H9 (cell line): ENCODE measurements at regions not wholly inside any gene's neighbourhood (a gene's known extent, or its start where the extent isn't known, plus 50 kb on each side); places are given as distances from the start of the nearest gene placed in this dataset.

Experiments
- DNase-seq: peaks from one replicate; pipeline ENCODE4 v3.0.0-alpha.2; 2017
- H2AFZ ChIP-seq: one replicate; pipeline ENCODE4 v1.6.1; 2013; ENCODE audit warnings: mild to moderate bottlenecking, low read length, control low read depth, moderate library complexity
- H2AK5ac ChIP-seq: 2 replicates; pipeline ENCODE4 v1.6.1; 2013; ENCODE audit warnings: low read length, control low read depth, mixed read lengths; ENCODE audit not compliant: insufficient read length
- H2BK120ac ChIP-seq: one replicate; pipeline ENCODE4 v1.6.1; 2013; ENCODE audit warnings: low read depth, mild to moderate bottlenecking, low read length, control low read depth, inconsistent platforms; ENCODE audit not compliant: poor library complexity, severe bottlenecking
- H2BK12ac ChIP-seq: 2 replicates; pipeline ENCODE4 v1.6.1; 2013; ENCODE audit warnings: low read length, control low read depth, mixed read lengths, low read depth; ENCODE audit not compliant: insufficient read length
- H2BK15ac ChIP-seq: 2 replicates; pipeline ENCODE4 v1.6.1; 2013; ENCODE audit warnings: low read depth, low read length, control low read depth
- H2BK20ac ChIP-seq: one replicate; pipeline ENCODE4 v1.6.1; 2013; ENCODE audit warnings: low read depth, mild to moderate bottlenecking, low read length, control low read depth, inconsistent platforms; ENCODE audit not compliant: poor library complexity, severe bottlenecking
- H2BK5ac ChIP-seq: 2 replicates; pipeline ENCODE4 v1.6.1; 2013; ENCODE audit warnings: low read length, control low read depth, mixed read lengths; ENCODE audit not compliant: insufficient read length
- H3K14ac ChIP-seq: 2 replicates; pipeline ENCODE4 v1.6.1; 2013; ENCODE audit warnings: low read length, control low read depth; ENCODE audit not compliant: insufficient read depth
- H3K18ac ChIP-seq: 2 replicates; pipeline ENCODE4 v1.6.1; 2013; ENCODE audit warnings: low read depth, mild to moderate bottlenecking, mixed read lengths, low read length, control low read depth; ENCODE audit not compliant: insufficient read length
- H3K23ac ChIP-seq: 2 replicates; pipeline ENCODE4 v1.6.1; 2013; ENCODE audit warnings: low read length, control low read depth, mixed read lengths, low read depth; ENCODE audit not compliant: insufficient read length
- H3K23me2 ChIP-seq: 2 replicates; pipeline ENCODE4 v1.6.1; 2013; ENCODE audit warnings: low read depth, mild to moderate bottlenecking, mixed read lengths, low read length, control low read depth; ENCODE audit not compliant: insufficient read length, poor library complexity, severe bottlenecking
- H3K27ac ChIP-seq: 2 replicates; pipeline ENCODE4 v1.5.1; 2013; ENCODE audit warnings: low read length, control low read depth, mixed read lengths, low read depth; ENCODE audit not compliant: insufficient read length
- H3K27me3 ChIP-seq: 2 replicates; pipeline ENCODE4 v1.6.1; 2013; ENCODE audit warnings: low read length, control low read depth, inconsistent platforms; ENCODE audit not compliant: insufficient read depth
- H3K4ac ChIP-seq: 2 replicates; pipeline ENCODE4 v1.6.1; 2013; ENCODE audit warnings: low read depth, mild to moderate bottlenecking, control low read depth, inconsistent platforms, low read length, moderate library complexity
- H3K4me1 ChIP-seq: 2 replicates; pipeline ENCODE4 v1.6.1; 2013; ENCODE audit warnings: low read length, control low read depth, inconsistent platforms; ENCODE audit not compliant: insufficient read depth
- H3K4me2 ChIP-seq: 2 replicates; pipeline ENCODE4 v1.6.1; 2013; ENCODE audit warnings: low read length, control low read depth, mixed read lengths; ENCODE audit not compliant: insufficient read length, insufficient read depth
- H3K56ac ChIP-seq: 2 replicates; pipeline ENCODE4 v1.6.1; 2013; ENCODE audit warnings: low read depth, mild to moderate bottlenecking, mixed read lengths, low read length, control low read depth; ENCODE audit not compliant: insufficient read length
- H3K79me1 ChIP-seq: 2 replicates; pipeline ENCODE4 v1.6.1; 2013; ENCODE audit warnings: low read depth, mild to moderate bottlenecking, moderate library complexity, low read length, control low read depth, inconsistent platforms; ENCODE audit not compliant: insufficient read depth, poor library complexity, severe bottlenecking
- H3K79me2 ChIP-seq: 2 replicates; pipeline ENCODE4 v1.6.1; 2013; ENCODE audit warnings: low read length, control low read depth, inconsistent platforms; ENCODE audit not compliant: insufficient read depth
- H3K9ac ChIP-seq: 2 replicates; pipeline ENCODE4 v1.6.1; 2013; ENCODE audit warnings: low read length, control low read depth, mixed read lengths; ENCODE audit not compliant: insufficient read length; ENCODE audit errors: extremely low read depth
- H3K9me3 ChIP-seq: one replicate; pipeline ENCODE4 v1.6.1; 2013; ENCODE audit warnings: low read depth, low read length, inconsistent platforms; ENCODE audit not compliant: control insufficient read depth
- H3T11ph ChIP-seq: one replicate; pipeline ENCODE4 v1.6.1; 2013; ENCODE audit warnings: mild to moderate bottlenecking, low read length, control low read depth, inconsistent platforms
- H4K20me1 ChIP-seq: one replicate; pipeline ENCODE4 v1.6.1; 2013; ENCODE audit not compliant: control insufficient read depth, insufficient read length, insufficient read depth
- H4K5ac ChIP-seq: 2 replicates; pipeline ENCODE4 v1.6.1; 2013; ENCODE audit warnings: low read depth, mild to moderate bottlenecking, mixed read lengths, low read length, control low read depth; ENCODE audit not compliant: insufficient read length
- H4K8ac ChIP-seq: replicated peaks from 2 replicates; pipeline ENCODE4 v1.6.1; 2013; ENCODE audit warnings: low read length, control low read depth, mixed read lengths, low read depth; ENCODE audit not compliant: insufficient read length
- H4K91ac ChIP-seq: 2 replicates; pipeline ENCODE4 v1.6.1; 2013; ENCODE audit warnings: low read depth, mild to moderate bottlenecking, moderate library complexity, mixed read lengths, low read length, control low read depth; ENCODE audit not compliant: insufficient read length
- H3K27ac Mint-ChIP-seq, 3 experiments: 2 replicates in 2 of 3; 3 replicates in 1 of 3; pipeline ENCODE4 v1.8.0; 2020 to 2021; ENCODE audit warnings: mixed read lengths in 3 of 3, mild to moderate bottlenecking in 1 of 3, moderate library complexity in 1 of 3
- H3K27me3 Mint-ChIP-seq: 2 replicates; pipeline ENCODE4 v1.8.0; 2021; ENCODE audit warnings: low read depth, mild to moderate bottlenecking, moderate library complexity, mixed read lengths
- H3K36me3 Mint-ChIP-seq, 3 experiments: 2 replicates in 2 of 3; 3 replicates in 1 of 3; pipeline ENCODE4 v1.8.0; 2020 to 2021; ENCODE audit warnings: low read depth in 3 of 3, mixed read lengths in 3 of 3; ENCODE audit not compliant: insufficient read depth in 1 of 3
- H3K4me1 Mint-ChIP-seq, 2 experiments: 2 replicates each; pipeline ENCODE4 v1.8.0; 2020; ENCODE audit warnings: mixed read lengths in 2 of 2
- H3K4me3 Mint-ChIP-seq, 2 experiments: 2 replicates in 1 of 2; 3 replicates in 1 of 2; pipeline ENCODE4 v1.8.0; 2020 to 2021; ENCODE audit warnings: mild to moderate bottlenecking in 2 of 2, mixed read lengths in 2 of 2, moderate library complexity in 1 of 2
- H3K9me3 Mint-ChIP-seq, 2 experiments: 2 replicates in 1 of 2; 3 replicates in 1 of 2; pipeline ENCODE4 v1.8.0; 2020; ENCODE audit warnings: mild to moderate bottlenecking in 2 of 2, mixed read lengths in 2 of 2, moderate library complexity in 1 of 2
- CTCF ChIP-seq: fragments of 200-600 bp; sonication (generic); conservative IDR thresholded peaks from 3 replicates; pipeline ENCODE4 v1.8.0; 2021; ENCODE audit warnings: antibody characterized with exemption, mild to moderate bottlenecking
- WGBS: extraction: QIAGEN DNeasy Blood & Tissue Kit; methylation state at CpG from one replicate; pipeline ENCODE4 v1.1.7; 2013; ENCODE audit warnings: missing lambda C conversion rate, low lambda C conversion rate, mixed read lengths; ENCODE audit not compliant: insufficient read length; ENCODE audit errors: extremely low coverage; 5-methylcytosine and 5-hydroxymethylcytosine counted together

GRCh38 chr12:115374480-115375185 lies 690.7 kb upstream of the TBX3 start:
- H3T11ph ChIP-seq, result no peak overlapping the region
- no peak overlapping the region for H2AFZ ChIP-seq
- no peak overlapping the region for H2BK120ac ChIP-seq
- H3K4me1 Mint-ChIP-seq, result peaks cover 5 to 11% of the 10 kb centered on the region in 2 experiments; a peak in 3 of 4 replicates
- TF ChIP-seq CTCF, result no peak
- no peaks in the 10 kb centered on the region for H3K79me1 ChIP-seq
- no peaks in the 10 kb centered on the region for H3K79me2 ChIP-seq
- no peak overlapping the region for H3K27ac Mint-ChIP-seq
- no peak overlapping the region for H3K23ac ChIP-seq
- H4K8ac ChIP-seq, result no peak overlapping the region
- H3K14ac ChIP-seq, result no peak overlapping the region; the same call in 1 of the 2 replicates
- H3K9me3 Mint-ChIP-seq, result peaks cover 0 to 3% of the 10 kb centered on the region in 2 experiments; a peak in 2 of 5 replicates
- H3K4me3 Mint-ChIP-seq, result no peak overlapping the region
- no peaks in the 10 kb centered on the region for H3K9me3 ChIP-seq
- H2BK12ac ChIP-seq, result no peak overlapping the region
- no peaks in the 10 kb centered on the region for H3K23me2 ChIP-seq
- no peak overlapping the region for H2BK15ac ChIP-seq
- H3K27ac ChIP-seq, result no peak overlapping the region
- H3K56ac ChIP-seq, result no peak overlapping the region
- no peak overlapping the region for H2AK5ac ChIP-seq
- DNase-seq, result no peak
- no peaks in the 10 kb centered on the region for H4K20me1 ChIP-seq
- H4K5ac ChIP-seq, result no peak overlapping the region
- no peak overlapping the region for H3K18ac ChIP-seq
- no peak overlapping the region for H3K9ac ChIP-seq
- H3K4me2 ChIP-seq, result no peak overlapping the region
- no peaks in the 10 kb centered on the region for H3K36me3 Mint-ChIP-seq
- H3K4me1 ChIP-seq, result no peaks in the 10 kb centered on the region
- H3K27me3 Mint-ChIP-seq, result peaks cover 7% of the 10 kb centered on the region; the same call in 1 of the 2 replicates
- no CpG with 5 or more reads among the region's 4 CpGs for WGBS
- no peak overlapping the region for H2BK5ac ChIP-seq
- H4K91ac ChIP-seq, result no peak overlapping the region
- no peaks in the 10 kb centered on the region for H3K27me3 ChIP-seq
- H2BK20ac ChIP-seq, result no peak overlapping the region
- no peak overlapping the region for H3K4ac ChIP-seq
